Putamen (tissue), 1 donor: ENCODE measurements at regions not wholly inside any gene's neighbourhood (a gene's known extent, or its start where the extent isn't known, plus 50 kb on each side); places are given as distances from the start of the nearest gene placed in this dataset.
"Not testable (repeated sequence)": the region's sequence is repeated elsewhere in the genome, so short reads cannot be mapped to it uniquely, and the experiment has no call there.

Experiments
- DNase-seq: peaks from one replicate; pipeline ENCODE4 v3.0.0-alpha.2; 2016; ENCODE audit warnings: low spot score

- DNase-seq: no peak
Measured at GRCh38 chr2:199569336-199569735, 111.6 kb upstream of the SATB2 start.

GRCh38 chr2:199558156-199558555 is 100.4 kb upstream of the SATB2 start:
- DNase-seq: no peak

- no peak for DNase-seq
Measured at GRCh38 chr2:199556527-199557285, 99.0 kb upstream of the SATB2 start.

- no peak for DNase-seq
Measured at GRCh38 chr2:199554026-199554425, 96.3 kb upstream of the SATB2 start.

GRCh38 chr2:199552141-199552540 is 94.4 kb upstream of the SATB2 start:
- no peak for DNase-seq

- DNase-seq: no peak
Measured at GRCh38 chr2:199543606-199544172, 86.0 kb upstream of the SATB2 start.

- no peak for DNase-seq
Measured at GRCh38 chr2:199535445-199536177, 77.9 kb upstream of the SATB2 start.

GRCh38 chr2:199533873-199534272 is 76.1 kb upstream of the SATB2 start:
- DNase-seq: not testable (repeated sequence)

- DNase-seq: no peak
Measured at GRCh38 chr2:199527071-199527470, 69.3 kb upstream of the SATB2 start.

GRCh38 chr2:199524689-199525574 is 67.2 kb upstream of the SATB2 start:
- DNase-seq: no peak

GRCh38 chr2:199509403-199509802 is 51.7 kb upstream of the SATB2 start:
- no peak for DNase-seq
